ENCODE measurements at regions not wholly inside any gene's neighbourhood (a gene's known extent, or its start where the extent isn't known, plus 50 kb on each side); places are given as distances from the start of the nearest gene placed in this dataset.
"Not testable (repeated sequence)": the region's sequence is repeated elsewhere in the genome, so short reads cannot be mapped to it uniquely, and the experiment has no call there.

- not testable (repeated sequence) for TF ChIP-seq ZNF780A (CRISPR knock-in tag; IDR thresholded peaks at IDR 0.05); CTCF (CRISPR knock-in tag; IDR thresholded peaks at IDR 0.05); ZNF740 (CRISPR knock-in tag; IDR thresholded peaks at IDR 0.05); MAX (IDR thresholded peaks at IDR 0.05); CREM (IDR thresholded peaks at IDR 0.05); CREM (CRISPR knock-in tag; IDR thresholded peaks at IDR 0.05); FOXP4 (CRISPR knock-in tag; IDR thresholded peaks at IDR 0.05); SAFB2 (CRISPR knock-in tag; IDR thresholded peaks at IDR 0.05; ENCODE audit: borderline replicate concordance, low read depth); RNF2 (conservative IDR thresholded peaks at IDR 0.05; ENCODE audit: low read depth); CHD2 (IDR thresholded peaks at IDR 0.05; ENCODE audit: low read depth, low read length); ZFP1 (CRISPR knock-in tag; IDR thresholded peaks at IDR 0.05); ZNF333 (CRISPR knock-in tag; IDR thresholded peaks at IDR 0.05; ENCODE audit: borderline replicate concordance); POLR2AphosphoS5 (IDR thresholded peaks at IDR 0.05; ENCODE audit: low read depth, low read length); ATF2 (CRISPR knock-in tag; IDR thresholded peaks at IDR 0.05); NR2F2 (IDR thresholded peaks at IDR 0.05; ENCODE audit: borderline replicate concordance, low read depth)
Observed at GRCh38 chr6:74254147-74254546, 558.1 kb downstream of the CD109 start.

Data from HepG2 (cell line).